HG03175 (cell line): ENCODE measurements at regions not wholly inside any gene's neighbourhood (a gene's known extent, or its start where the extent isn't known, plus 50 kb on each side); places are given as distances from the start of the nearest gene placed in this dataset.
A peak's percentile ranks its signal among the peaks of the same experiment; 100 is the strongest.

Experiments used
- ATAC-seq: cut with Tn5 transposase; IDR thresholded peaks from one replicate; pipeline ENCODE4 v1.9.1; 2021; ENCODE audit warnings: mild to moderate bottlenecking, moderate library complexity; ENCODE audit not compliant: unreplicated experiment

DNA sequence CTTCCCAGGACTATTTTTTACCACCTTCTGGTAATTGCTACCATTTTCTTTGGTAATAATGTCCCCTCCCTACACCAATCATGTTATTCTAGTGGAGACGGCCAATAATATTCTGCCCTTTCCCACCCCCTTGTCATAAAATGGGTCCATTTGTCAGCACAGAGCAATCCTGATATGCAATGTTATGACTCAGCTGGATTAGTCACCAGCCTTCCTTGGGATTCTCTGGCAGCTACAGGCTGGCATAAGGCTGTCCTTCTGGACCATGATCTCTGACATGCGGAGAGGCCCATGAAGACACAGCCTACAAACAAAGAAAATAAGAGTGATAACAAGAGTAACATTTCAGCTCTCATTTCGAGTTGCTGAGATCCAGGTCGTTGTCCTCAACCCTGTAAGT lies 222.0 kb upstream of the CPNE8 start:
- ATAC-seq: no peak

DNA sequence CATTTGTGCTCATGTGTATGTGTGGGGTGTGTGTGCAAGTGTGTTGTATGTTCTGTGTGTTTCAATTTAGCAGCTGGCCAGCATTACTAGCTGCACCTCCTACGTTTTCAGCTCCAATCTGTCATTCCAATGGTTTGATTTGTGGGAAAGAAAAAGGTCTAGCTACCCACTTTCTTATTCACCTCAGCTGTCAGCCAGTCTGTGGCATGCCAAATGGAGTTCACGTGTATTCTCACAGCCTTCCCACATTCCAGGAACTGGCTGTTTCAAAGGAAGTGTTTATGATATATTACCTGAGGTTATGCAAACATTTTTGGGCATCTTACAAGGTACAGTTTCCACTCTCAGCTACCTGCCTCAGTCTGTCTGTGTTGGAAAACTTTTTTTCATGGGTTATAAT lies 220.2 kb upstream of the CPNE8 start:
- no peak for ATAC-seq

DNA sequence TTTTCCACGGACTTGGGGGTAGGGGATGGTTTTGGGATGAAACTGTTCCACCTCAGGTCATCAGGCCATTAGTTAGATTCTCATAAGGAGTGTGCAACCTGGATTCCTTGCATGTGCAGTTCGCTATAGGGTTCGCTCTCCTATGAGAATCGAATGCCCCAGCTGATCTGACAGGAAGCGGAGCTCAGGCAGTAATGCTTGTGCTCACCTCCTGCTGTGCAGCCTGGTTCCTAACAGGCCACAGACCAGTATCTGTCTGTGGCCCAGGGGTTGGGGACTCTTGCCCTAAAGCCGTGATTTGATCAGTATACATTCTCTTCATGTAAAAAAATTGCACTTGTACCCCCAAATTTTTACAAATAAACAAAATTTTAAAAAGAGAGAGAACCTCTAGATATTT lies 219.4 kb upstream of the CPNE8 start:
- ATAC-seq: no peak

DNA sequence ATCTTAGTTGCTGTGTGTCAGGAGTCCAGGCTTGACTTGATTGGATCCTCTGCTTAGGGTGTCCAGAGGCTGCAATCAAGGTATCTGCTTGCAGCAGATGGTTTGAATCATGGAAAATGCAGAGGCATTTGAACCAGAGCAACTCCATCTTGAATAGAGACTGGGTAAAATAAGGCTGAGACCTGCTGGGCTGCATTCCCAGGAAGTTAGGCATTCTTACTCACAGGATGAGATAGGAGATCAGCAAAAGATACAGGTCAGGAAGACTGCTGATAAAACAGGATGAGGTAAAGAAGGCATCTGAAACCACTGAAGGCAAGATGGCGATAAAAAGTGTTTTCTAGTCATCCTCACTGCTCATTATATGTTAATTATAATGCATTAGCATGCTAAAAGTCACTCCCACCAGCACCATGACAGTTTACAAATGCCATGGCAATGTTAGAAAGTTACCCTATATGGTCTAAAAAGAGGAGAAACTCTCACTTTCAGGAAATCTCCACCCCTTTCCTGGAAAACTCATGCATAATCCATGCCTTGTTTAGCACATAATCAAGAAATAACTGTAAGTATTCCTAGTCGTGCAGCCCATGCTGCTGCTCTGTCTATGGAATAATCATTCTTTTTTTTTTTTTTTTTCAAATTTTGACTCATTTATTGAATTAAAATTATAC lies 218.3 kb upstream of the CPNE8 start:
- ATAC-seq: no peak

DNA sequence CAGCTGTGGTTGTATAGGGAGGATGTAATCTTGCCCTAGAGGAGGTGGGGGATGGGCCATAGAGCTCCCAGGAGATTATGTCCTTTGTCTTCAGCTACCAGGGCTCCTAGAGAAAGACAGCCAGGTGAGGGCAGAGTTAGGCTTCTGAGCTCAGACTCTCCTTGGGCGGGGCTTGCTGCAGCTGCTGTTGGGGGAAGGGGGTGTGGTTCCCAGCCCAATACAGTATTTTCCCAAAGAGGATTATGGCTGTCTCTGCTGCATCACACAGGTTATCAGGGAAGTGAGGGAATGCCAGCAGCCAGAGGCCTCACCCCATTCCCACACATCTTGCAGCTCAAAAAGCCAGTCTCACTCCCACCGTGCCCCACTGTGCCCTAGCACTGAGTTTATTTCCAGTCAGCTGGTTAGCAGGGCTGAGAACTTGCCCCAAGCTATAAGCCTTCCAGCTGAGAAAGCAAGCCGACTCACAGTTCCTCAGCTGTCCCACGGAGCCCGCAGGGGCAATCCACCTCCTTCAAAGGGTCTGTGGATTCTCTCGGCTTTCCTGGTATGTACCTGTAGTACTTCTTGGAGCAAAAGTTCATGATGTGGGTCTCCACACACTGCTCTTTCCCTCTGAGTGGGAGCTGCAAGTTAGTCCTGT lies 217.3 kb upstream of the CPNE8 start:
- ATAC-seq: no peak

DNA sequence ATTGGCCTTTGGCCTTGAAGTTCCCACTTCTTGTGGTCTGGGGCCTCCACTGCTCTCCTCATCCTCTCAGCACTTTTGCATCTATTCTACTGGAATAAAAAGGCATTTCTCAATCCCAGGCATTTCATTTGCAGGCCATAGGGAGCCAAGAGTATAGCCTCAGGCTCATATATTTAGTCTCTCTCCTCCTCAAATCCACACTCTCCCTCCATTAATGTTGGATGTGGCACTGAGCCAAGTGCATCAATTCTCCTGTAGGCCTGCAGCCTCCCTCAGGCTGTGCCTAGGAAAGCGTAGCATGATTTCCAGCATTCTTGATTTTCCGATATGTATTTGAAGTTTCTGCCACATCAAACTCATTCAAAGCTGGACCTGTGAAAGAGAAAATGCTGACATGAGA lies 211.5 kb upstream of the CPNE8 start:
- ATAC-seq: no peak

DNA sequence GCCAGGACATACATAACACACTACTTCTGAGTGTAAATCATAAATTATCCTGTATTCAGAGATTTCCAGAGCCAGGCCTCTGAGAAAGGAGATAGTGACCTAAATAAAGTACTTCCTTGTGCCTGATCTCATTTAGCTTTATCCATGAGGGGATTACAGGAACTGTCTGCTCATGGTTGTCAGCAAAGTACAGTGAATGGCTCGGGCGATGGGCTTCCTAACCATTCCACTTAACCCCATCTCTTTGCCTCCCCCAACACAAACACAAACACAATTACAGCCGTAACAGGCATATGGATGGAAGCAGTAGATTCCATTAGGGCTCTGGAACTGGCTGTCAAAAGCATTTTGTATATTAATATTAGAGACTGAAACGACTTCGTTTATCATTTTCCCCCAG lies 206.7 kb upstream of the CPNE8 start:
- ATAC-seq: no peak

DNA sequence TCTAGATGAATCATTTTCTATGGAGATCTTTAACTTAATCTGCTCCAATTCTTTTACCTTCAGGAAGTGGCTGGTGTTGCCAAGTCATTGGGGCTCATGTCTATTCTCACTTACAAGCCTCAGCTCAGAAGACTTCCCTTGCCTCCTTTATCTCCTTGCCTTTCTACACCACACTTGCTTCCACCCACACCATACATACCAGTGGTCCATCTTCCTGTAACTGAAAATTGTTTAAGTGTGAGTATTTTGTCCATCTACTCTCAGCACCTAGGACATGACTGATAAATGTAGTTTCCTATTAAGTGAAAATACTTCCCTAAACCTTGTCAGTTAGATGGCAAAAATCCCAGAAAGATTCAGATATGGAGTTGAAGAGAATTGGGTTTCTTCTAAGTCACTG lies 199.7 kb upstream of the CPNE8 start:
- no peak for ATAC-seq

DNA sequence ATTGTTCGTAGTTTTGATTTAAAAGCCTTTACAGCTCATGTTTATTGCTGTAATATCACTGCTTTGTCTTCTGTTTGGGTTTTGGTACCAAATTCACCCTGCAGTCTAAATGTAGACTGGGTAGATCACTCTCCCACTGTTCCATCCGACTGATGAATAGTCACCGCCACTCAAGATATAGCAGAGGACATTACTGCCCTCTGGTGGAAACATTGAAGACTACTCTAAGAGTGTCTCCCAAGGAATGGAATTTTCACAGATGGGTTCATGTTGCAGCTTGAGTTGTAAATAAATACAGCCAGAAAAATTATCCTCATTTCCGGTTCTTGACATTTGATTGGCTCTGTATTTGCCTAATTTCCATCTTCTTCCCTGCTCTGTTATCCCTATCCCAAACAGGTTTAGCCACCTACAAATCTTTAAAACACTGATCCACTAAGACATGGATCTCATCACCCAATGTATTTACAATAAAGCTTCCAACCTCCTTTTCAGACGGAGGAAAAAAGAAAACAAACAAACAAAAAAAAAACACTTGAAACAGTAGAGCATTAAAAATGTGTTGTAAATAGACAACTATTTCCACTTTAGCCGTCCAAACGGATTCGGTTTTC lies 198.3 kb upstream of the CPNE8 start:
- peak; percentile 97 for ATAC-seq

DNA sequence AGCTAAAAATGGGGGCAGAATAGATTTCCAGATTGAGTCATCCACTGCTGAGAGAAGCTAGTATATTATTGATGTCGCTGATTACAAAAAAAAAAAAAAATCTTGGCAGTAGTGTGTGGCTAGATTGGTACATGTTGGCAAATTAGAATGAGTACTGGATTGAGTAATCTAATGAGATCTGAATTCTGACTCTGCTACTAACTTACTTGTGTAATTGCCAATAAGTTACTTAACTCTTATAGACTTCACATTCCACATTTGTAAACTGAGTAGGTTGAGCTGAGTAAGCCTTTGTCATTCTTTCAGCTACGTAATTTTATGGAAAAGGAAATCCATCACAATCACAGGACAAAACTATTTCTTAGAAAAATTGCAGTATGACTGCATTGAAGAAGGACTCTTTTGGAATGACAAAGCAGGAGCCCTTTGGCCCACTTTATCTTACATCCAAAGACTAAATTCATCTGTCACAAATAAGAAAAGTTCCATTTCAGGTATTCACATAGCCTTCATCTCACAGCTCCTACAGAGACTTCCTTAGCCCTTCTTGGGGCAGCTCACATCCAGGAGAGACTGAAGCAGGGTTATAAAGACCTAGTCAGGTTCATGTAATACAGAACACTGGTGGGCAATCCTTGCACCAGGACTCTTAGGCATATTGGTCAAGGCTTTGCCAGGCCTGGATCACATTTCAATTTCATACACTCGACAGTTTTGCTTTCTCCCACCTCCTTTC lies 197.3 kb upstream of the CPNE8 start:
- ATAC-seq: no peak

DNA sequence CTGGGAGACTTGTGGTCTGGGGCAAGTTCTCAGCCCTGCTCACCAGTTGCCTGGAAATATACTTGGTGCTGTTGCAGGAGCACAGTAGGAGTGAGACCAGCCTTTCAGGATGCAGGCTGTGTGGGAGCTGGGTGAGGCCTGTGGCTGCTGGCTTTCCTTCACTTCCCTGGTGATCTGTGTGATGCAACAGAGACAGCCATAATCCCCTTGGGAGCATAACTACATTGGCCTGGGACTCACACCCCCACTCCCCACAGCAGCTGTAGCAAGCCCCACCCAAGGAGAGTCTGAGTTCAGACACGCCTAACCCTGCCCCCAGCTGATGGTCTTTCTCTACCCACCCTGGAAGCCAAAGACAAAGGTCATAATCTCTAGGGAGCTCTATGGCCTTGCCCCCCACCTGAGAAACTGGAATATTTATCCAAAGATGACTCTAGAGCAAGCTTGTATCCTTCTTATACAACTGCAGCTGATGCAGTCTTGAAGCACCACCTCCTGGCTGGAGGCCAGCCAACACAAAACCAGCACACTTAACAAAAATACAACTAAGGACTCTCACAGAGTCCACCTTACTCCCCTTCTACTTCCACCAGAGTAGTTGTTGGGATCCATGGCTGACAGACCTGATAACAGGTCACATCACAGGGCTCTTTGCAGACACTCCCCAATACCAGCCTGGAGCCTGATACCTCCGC lies 190.4 kb upstream of the CPNE8 start:
- no peak for ATAC-seq

DNA sequence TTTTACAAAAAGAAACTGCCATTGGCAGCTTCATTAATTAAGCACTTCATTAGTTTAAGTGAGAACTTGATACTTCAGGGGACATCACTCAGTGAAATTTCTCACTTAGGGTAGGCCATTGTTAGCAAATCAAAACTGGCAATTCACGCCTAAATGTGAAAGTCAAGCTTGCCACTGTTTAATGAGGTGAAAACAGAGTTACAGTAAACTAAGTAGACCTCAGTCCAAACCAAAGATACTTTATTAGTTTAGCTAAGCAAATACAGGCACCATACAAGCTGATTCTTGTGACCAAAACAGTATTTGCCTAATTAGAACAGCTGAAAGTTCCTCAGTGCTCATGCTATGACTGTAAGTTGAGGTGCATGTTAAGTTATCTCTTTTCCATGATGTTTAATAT lies 176.5 kb upstream of the CPNE8 start:
- no peak for ATAC-seq

DNA sequence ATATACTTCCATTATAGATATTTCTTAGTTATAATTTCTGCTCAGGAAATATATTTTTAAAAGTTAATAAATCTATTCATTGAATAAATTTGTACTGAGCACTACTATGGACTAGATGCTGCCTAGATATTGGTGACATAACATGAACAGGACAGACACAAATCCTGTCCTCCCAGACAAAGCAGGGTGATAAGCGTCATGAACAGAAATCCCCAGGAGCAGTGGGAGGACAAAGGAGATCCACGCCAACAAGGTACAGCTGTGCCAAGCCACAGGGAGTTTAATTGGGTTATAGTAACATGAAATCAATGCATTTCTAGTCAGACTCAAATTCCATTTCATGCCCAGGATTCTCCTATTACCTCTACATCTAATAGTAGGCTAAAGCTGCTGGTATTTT lies 171.8 kb upstream of the CPNE8 start:
- no peak for ATAC-seq

DNA sequence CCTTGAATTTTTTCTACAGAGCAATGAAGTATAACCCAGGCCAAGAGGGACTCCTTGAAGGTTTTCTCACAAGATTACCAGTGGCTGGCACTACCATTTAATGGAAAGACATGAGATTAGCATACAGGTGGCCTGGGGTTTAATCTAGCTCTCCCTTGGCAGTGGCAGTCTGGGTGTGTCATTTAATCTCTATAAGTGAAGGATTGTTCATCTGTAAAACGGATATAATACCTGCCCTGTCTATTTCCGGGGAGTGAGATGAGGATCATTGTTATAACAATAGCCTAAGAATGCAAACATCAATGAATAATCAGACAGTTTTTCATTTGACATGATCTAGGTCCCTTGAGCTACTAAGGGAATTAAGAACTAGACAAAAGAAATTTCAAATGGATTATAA lies 168.7 kb upstream of the CPNE8 start:
- ATAC-seq: no peak

DNA sequence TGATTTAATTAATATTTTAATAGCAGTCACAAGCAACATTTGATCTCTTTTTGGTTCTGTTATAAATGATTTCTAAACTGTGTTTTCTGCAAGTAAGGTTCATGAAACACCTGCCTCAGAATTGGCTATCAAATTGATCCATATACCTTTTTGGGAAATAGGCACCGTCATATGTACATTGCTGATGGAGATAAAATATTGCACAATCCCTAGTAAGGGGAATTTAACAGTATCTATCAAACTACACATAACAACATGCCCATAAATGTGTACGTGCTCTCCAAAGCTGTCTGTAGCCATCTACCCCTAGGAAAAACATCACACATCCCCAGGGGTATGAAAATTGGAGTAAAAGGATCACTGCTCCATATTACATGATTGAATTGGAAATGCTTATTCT lies 167.3 kb upstream of the CPNE8 start:
- no peak for ATAC-seq

DNA sequence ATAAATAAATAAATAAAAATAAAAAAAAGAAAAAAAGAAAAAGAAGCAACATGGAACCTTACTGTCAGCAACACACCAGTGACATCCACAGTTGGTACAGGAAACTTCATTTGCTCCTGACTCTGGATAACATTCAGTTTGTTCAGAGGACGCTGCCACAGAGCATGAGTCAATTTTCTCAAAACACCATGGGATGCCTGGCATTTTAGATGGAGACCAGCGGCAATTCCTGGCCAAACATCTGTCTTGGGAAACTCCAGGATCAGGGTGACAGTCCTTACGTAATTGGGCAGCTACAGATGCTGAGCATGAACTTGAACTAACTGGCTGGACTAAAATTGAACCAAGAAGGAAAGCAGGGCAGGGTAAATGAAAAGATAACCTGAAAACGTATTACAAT lies 166.2 kb upstream of the CPNE8 start:
- no peak for ATAC-seq

DNA sequence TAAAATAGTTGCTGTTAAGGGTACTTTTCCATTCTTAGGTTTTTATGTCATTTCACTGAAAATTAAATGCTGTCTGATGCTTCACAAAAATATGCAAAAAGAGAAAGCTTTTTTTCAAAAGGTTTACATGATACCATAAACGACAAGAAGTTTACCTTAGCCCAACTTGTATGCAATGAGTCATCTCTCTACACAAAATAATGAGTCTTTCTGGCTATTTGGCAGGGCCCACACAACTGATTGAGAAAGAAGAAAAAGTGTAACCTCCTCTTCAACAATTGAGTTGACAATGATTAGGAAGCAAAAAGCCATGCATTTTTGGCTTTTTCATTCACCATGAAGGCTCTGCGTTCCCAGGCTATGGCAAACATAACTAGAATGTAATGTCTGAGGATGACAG lies 165.4 kb upstream of the CPNE8 start:
- no peak for ATAC-seq

DNA sequence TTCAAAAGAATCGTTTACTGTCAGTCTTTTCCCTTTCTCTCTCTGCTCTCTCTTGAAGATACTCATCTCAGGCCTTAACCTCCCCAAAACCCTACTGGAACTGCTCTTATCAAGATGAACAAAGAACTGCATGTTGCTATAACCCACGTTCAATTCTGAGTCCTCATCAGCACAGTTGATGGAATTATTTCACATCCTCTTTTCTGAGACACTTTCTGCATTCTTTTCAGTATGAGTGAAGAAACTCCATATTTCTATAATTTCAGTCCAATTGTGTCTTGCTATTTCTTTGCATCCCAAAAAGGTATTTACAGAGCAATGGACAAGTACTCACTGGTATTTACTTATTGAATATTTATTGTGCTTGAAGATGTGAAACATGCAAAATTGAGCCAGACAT lies 160.1 kb upstream of the CPNE8 start:
- no peak for ATAC-seq

DNA sequence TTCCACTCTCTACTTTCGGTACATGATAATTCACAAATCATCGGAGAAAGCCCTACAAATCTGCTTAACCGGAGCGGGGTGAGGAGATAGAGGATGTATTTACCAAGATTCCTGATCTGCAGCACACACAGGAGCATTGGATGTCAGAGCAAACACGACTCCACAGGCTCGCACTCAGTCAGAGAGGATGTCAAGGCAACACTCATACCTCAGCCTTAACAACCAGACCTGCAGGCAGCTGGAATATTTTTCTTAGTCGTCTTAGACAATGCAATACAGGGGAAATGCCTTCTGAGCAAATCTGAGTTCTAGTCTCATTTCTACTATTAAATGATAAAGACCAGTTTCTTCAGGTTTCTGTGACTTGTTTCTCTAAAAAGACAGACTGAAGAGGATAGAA lies 159.3 kb upstream of the CPNE8 start:
- ATAC-seq: no peak

DNA sequence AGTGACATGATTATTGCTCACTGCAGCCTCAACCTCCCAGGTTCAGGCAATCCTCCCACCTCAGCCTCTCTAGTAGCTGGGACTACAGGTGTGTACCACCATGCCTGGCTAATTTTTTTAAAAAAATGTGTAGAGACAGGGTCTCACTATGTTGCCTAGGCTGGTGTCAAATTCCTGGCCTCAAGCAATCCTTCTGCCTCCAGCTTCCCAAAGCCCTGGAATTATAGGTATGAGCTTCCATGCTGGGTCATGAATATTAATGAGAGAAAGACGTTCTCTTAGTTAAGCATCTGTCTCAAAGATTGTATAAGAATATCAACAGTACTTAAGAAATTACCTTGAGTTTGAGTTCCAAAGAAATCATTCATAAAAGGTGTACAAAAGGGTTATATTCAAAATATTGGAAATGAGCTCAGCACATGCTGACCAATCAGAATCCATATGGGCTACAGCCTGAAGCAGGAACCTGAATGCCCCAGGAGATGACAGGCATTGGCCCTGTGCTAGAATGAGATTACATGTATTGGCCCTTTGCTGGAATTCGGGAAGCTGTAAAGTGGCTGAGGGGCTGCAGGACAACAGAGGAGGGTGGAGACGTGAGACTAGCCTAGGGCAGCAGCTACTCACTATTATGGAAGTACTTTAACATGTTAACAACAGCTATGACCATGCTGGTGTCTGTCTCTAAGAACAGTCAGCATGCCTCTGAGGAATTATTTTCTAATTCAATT lies 157.0 kb upstream of the CPNE8 start:
- no peak for ATAC-seq

DNA sequence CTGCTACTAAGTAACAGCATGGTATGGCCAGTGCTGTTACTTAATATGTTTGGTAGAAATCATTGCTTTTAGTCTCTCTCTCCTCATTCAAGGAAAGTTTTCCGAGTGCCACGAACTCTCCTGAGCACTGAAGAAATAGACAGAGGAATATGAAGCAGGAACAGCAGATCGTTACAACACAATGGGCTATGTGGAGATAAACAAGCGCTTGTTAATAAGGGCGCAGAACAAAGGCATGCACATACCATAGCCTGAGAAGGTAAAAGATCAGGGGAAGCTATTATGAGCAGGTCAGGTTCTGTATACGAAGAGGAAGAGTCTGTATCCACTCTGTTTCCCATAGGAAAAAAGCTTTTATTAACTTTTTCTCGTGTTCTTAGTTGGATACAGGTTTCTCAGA lies 156.2 kb upstream of the CPNE8 start:
- no peak for ATAC-seq
